ENCODE measurements at regions not wholly inside any gene's neighbourhood (a gene's known extent, or its start where the extent isn't known, plus 50 kb on each side); places are given as distances from the start of the nearest gene placed in this dataset.

- TF ChIP-seq POLR2A (IDR thresholded peaks at IDR 0.05; ENCODE audit: control extremely low read depth in 1 of 2, low read depth in 2 of 2, low read length in 2 of 2), result no peak
- no peak for TF ChIP-seq GTF2F1 (IDR thresholded peaks at IDR 0.05; ENCODE audit: borderline replicate concordance, low read depth, low read length)
- no peak for TF ChIP-seq POLR2AphosphoS5 (IDR thresholded peaks at IDR 0.05; ENCODE audit: low read depth, low read length)
- TF ChIP-seq KDM1A (IDR thresholded peaks at IDR 0.05; ENCODE audit: borderline replicate concordance, low read length), result no peak
- no peak for TF ChIP-seq JUN (IDR thresholded peaks at IDR 0.05; ENCODE audit: low read depth, low read length)
- TF ChIP-seq, protein P1, sequence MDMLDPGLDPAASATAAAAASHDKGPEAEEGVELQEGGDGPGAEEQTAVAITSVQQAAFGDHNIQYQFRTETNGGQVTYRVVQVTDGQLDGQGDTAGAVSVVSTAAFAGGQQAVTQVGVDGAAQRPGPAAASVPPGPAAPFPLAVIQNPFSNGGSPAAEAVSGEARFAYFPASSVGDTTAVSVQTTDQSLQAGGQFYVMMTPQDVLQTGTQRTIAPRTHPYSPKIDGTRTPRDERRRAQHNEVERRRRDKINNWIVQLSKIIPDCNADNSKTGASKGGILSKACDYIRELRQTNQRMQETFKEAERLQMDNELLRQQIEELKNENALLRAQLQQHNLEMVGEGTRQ (IDR thresholded peaks at IDR 0.05; ENCODE audit: low read length), result no peak
- no peak for TF ChIP-seq EZH2 (IDR thresholded peaks at IDR 0.05; ENCODE audit: low read depth, low read length, severe bottlenecking)
- TF ChIP-seq CTCF (IDR thresholded peaks at IDR 0.05; ENCODE audit: control extremely low read depth in 1 of 3, insufficient read depth in 1 of 3, low read depth in 1 of 3, low read length in 3 of 3), result no peak
- no peak for TF ChIP-seq SRF (IDR thresholded peaks at IDR 0.05; ENCODE audit: low read depth, low read length)
- no peak for TF ChIP-seq ATF2 (IDR thresholded peaks at IDR 0.05; ENCODE audit: low read length)
- no peak for TF ChIP-seq HDAC2 (IDR thresholded peaks at IDR 0.05; ENCODE audit: borderline replicate concordance in 1 of 2, low read depth in 2 of 2, low read length in 2 of 2)
- no peak for TF ChIP-seq SUZ12 (IDR thresholded peaks at IDR 0.05; ENCODE audit: low read length)
These were observed 524.1 kb downstream of the MIAT start for GRCh38 chr22:27181537-27181936.

All from H1 (cell line).